GM12873 (cell line): ENCODE measurements at regions not wholly inside any gene's neighbourhood (a gene's known extent, or its start where the extent isn't known, plus 50 kb on each side); places are given as distances from the start of the nearest gene placed in this dataset.
A peak's percentile ranks its signal among the peaks of the same experiment; 100 is the strongest.

Experiments
- TF ChIP-seq, protein P1 (sequence below): IDR thresholded peaks from 2 replicates; pipeline ENCODE4 v1.5.1; 2012; ENCODE audit warnings: low read depth, mild to moderate bottlenecking, moderate library complexity, low read length, control low read depth; ENCODE audit not compliant: insufficient read depth; ENCODE audit errors: missing control alignments

DNA sequence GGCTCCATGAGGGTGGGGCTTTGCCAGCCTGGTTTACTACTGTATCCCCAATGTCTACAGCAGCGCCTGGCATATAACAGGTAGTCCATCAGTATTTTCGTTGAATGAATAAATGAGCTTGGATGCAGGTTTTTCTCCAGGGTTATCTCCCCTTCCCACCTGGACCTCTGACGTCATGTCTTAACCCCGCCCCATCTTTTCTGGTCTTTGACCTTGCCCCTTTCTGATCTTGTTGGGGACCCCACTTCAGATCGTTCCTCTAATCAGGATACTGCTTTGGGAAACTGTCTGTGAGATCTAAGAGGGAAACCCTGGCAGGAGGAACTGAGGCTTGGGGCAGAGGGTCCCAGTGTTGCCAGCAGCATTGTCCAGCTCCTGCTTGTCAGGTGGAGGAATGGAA, 68.8 kb upstream of the GCSH start:
- TF ChIP-seq, protein P1, sequence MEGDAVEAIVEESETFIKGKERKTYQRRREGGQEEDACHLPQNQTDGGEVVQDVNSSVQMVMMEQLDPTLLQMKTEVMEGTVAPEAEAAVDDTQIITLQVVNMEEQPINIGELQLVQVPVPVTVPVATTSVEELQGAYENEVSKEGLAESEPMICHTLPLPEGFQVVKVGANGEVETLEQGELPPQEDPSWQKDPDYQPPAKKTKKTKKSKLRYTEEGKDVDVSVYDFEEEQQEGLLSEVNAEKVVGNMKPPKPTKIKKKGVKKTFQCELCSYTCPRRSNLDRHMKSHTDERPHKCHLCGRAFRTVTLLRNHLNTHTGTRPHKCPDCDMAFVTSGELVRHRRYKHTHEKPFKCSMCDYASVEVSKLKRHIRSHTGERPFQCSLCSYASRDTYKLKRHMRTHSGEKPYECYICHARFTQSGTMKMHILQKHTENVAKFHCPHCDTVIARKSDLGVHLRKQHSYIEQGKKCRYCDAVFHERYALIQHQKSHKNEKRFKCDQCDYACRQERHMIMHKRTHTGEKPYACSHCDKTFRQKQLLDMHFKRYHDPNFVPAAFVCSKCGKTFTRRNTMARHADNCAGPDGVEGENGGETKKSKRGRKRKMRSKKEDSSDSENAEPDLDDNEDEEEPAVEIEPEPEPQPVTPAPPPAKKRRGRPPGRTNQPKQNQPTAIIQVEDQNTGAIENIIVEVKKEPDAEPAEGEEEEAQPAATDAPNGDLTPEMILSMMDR: no peak

DNA sequence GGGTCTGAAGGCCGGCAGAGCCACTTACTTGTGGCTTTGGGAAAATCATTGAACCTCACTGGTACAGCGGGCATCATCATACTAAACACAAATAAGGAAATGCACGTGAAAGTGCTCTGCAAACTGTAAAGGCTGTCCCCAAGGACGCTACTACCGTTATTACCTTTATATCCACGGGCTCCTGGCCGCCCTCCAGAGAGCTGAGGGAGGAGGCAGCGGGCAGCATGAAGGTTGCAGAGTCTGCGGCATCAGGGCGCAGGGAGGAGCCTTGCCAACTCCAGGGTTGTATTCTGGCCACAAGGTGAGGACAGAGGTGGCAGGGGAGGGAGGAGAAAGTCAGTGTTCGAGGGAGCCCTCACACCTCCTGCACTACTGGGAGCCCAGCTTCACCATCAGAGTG, 68.3 kb upstream of the GCSH start:
- TF ChIP-seq, protein P1: no peak

DNA sequence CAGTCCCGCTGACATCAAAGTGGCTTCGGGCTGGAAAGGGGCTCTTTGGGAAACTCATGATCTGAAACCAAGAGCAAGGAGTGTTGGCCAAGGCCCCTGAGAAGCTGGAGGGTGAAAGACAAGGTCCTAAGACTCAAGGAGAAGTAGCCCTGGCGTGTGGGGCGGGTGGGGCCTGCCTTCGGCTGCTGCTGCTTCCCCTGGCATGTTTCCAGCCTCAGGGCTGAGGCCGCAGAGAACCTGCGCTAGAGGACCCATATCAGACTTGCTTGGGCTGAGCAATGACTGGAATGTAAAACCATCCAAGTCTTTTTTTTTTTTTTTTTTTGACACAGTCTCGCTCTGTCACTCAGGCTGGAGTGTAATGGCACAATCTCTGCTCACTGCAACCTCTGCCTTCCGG, 67.5 kb upstream of the GCSH start:
- TF ChIP-seq, protein P1: no peak

DNA sequence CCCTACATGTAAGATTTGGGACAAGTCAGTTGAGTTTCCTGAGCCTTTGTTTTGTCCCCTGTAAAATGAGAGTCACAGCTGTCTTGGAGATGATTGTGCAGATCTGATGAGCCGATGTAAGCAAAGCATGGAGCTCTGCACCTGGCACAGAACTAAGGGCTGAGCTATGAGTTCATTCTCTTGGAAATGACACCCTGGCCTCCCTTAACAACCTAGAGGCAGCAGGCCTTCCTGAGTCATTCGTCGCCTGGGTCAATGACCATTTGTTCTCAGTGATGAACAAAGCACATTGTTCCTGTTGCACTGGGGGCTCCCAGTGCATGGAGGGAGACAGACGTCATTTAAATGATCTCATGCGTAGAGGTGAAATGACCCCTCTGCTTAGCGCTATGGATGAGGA, 62.8 kb upstream of the GCSH start:
- TF ChIP-seq, protein P1: no peak

DNA sequence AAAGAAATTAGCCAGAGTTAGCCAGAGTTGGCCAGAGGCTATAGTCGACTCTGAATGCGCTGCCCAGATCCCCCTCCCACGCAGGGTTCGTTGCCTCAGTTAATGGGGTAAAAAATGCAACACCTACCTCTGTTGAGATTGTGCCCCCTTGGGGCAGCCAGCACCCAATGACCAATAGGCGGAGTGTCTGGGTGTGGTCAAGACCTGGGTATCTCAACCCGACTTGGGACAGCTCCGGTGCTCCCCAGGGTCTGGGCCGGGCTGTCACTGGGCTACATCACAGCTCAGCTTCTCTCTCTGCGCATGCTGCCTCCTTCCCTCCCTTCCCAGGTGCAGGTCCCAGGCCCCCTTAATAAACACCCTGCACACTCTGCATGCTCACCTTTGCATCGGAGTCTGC, 59.6 kb upstream of the GCSH start:
- TF ChIP-seq, protein P1: peak; percentile 14

DNA sequence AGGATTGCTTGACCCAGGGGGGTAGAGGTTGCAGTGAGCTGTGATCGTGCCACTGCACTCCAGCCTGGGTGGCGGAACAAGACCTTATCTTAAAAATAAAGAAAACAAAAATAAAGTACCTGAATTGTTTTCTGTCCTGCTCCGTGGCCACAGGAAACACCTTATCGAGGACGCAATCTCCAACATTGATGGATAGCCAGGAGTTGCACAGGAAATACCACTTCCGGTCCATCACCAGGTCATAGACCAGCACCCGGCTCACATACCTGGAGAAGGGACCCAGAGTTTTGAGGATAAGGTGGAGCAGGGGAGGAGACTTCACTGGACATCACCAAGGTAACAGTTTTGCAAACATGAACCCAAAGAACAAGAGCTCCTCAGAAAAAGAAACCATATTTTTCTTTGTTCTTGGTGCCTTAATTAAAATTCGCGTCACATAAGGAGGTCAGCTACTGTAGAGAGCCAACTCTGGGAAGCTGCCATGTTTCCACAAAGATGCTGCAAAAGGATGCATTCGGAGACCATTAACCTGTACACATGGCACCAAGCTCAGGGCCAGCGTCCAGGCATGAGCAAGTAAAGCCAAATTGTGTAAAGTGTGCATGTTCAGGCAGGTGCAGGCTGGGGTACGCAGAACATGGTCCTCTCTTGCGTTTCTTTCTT, 55.6 kb upstream of the GCSH start:
- TF ChIP-seq, protein P1: no peak

DNA sequence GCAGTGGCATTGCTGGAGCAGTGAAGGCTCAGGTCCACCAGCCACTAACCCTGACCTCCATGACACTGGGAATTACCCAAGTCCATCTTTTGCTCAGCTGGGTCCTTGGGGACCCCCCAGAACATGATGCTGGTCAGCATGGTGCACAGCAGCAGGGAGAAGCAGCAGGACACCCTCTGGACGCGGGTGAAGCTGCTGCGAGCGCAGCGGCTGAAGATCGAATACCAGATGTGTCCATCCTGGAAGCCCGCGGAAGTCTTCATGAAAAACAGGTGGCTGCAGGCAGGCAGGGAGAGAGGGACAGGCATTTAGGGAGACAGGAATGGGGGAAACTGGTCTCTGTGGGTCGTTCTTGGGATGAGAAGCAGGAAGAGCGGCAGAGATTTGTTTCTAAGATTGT, 53.4 kb upstream of the GCSH start:
- TF ChIP-seq, protein P1: no peak
